ENCODE measurements at regions not wholly inside any gene's neighbourhood (a gene's known extent, or its start where the extent isn't known, plus 50 kb on each side); places are given as distances from the start of the nearest gene placed in this dataset.
"Not testable (repeated sequence)": the region's sequence is repeated elsewhere in the genome, so short reads cannot be mapped to it uniquely, and the experiment has no call there.

- DNase-seq (ENCODE audit: low read depth): no peak
- no peak overlapping the region for H3K4me3 ChIP-seq (ENCODE audit: low read depth, low read length)
- TF ChIP-seq CTCF (IDR thresholded peaks at IDR 0.05; ENCODE audit: control insufficient read depth, extremely low read depth, insufficient read depth): no peak
Observed at GRCh38 chr11:16512198-16512898, 156.0 kb upstream of the SOX6 start.

GRCh38 chr11:16511116-16512114, 155.1 kb upstream of the SOX6 start:
- no peak for DNase-seq (ENCODE audit: low read depth)

DNA sequence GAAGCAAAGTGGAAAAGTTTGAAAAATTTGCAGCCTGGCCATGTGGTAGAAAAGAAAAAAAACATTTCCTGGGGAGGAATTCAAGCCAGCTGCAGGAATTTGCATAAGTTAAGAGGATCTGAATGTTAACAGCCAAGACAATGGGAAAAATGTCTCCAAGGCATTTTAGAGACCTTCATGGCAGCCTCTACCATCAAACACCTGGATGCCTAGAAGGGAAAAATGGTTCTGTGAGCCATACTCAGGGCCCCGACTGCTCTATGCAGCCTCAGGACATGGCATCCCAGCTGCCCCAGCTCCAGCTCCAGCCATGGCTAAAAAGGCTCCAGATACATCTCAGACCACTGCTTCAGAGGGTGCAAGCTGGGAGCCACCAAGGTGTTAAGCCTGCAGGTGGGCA, 149.1 kb upstream of the SOX6 start:
- H3K4me3 ChIP-seq (ENCODE audit: low read depth, low read length): no peak overlapping the region
- no peak for DNase-seq (ENCODE audit: low read depth)
- no peak for TF ChIP-seq CTCF (IDR thresholded peaks at IDR 0.05; ENCODE audit: control insufficient read depth, extremely low read depth, insufficient read depth)

More at GRCh38 chr11:16511116-16512114, 155.1 kb upstream of the SOX6 start:
- H3K4me3 ChIP-seq (ENCODE audit: low read depth, low read length): no peak overlapping the region
- no peak for TF ChIP-seq CTCF (IDR thresholded peaks at IDR 0.05; ENCODE audit: control insufficient read depth, extremely low read depth, insufficient read depth)

- not testable (repeated sequence) for DNase-seq (ENCODE audit: low read depth); H3K4me3 ChIP-seq (ENCODE audit: low read depth, low read length)
Observed at GRCh38 chr11:16503891-16504290, 147.5 kb upstream of the SOX6 start.

DNA sequence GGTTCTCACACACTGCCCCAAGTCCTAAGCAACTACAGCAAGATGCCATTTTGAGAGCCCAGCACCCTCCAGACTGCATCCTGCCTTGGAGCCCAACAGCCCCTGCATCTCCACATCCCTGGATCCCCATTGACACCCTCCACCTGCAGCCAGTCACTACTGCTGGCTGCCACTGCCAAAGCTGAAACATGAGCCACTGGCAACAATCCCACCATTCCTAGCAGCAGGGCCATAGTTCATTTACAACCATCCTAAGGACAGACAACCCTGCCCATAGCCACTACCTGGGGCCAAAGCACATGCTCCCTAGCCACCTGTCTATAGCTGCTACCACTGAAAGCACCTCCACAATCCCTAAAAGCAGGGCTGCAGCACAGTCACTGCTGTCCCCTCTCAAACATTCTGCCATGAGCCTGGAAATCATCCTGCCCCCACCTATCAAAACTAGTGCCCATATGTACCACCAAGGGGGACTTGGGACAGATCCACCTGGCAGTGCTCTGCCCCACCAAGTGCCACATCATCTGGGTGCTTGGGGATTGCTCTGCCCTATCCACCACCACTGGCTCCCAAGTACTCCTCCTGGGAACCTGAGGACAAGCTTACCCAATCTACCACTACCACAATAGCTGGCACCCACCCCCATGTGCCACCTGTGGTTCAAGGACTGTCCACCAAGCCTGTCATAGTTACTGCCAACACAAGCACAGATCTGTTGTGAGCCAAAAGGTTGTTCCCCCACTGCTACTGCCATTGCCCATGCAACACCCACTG, 138.8 kb upstream of the SOX6 start:
- no peak for TF ChIP-seq CTCF (IDR thresholded peaks at IDR 0.05; ENCODE audit: control insufficient read depth, extremely low read depth, insufficient read depth)
- DNase-seq (ENCODE audit: low read depth): no peak
- no peak overlapping the region for H3K4me3 ChIP-seq (ENCODE audit: low read depth, low read length)

GRCh38 chr11:16484434-16484833, 128.1 kb upstream of the SOX6 start:
- H3K4me3 ChIP-seq (ENCODE audit: low read depth, low read length): no peak overlapping the region
- TF ChIP-seq CTCF (IDR thresholded peaks at IDR 0.05; ENCODE audit: control insufficient read depth, extremely low read depth, insufficient read depth): no peak

DNA sequence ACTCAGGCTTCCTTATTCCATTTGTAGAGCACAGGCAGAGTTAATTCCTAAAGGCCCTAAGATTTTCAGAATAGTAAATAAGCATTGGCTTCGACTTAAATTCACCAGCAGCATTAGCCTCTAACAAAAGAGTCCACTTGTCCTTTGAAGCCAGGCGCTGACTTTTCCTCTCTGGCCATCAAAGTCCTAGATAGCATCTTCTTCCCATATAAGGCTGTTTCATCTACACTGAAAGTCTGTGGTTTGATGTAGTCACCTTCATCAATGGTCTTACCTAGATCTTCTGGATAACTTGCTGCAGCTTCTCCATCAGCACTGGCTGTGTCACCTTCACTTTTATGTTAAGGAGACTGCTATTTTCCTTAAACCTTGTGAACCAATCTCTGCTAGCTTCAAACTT, 118.3 kb upstream of the SOX6 start:
- DNase-seq (ENCODE audit: low read depth): no peak
- no peak overlapping the region for H3K4me3 ChIP-seq (ENCODE audit: low read depth, low read length)
- TF ChIP-seq CTCF (IDR thresholded peaks at IDR 0.05; ENCODE audit: control insufficient read depth, extremely low read depth, insufficient read depth): no peak

More at GRCh38 chr11:16484434-16484833, 128.1 kb upstream of the SOX6 start:
- DNase-seq (ENCODE audit: low read depth): no peak

Measured in LNCaP clone FGC (cell line).